ENCODE measurements at regions not wholly inside any gene's neighbourhood (a gene's known extent, or its start where the extent isn't known, plus 50 kb on each side); places are given as distances from the start of the nearest gene placed in this dataset.
"Not testable (repeated sequence)": the region's sequence is repeated elsewhere in the genome, so short reads cannot be mapped to it uniquely, and the experiment has no call there.

DNA sequence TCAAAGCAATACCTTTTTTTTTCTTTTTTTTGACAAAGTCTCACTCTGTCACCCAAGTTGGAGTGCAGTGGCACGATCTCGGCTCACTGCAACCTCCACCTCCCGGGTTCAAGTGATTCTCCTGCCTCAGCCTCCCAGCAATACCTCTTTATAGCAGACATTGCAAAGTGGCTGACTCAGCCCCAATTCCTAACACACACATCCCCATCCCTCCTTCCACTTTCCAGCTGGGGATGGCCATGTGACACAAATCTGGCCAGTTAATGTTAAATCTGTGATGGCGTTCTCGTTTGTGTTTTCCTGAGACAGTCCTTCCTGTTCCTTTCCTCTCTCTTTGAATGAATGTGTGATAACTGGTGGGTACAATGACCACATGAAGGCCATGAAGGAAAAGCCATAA is 276.2 kb upstream of the KLF3 start:
- H3K4me3 ChIP-seq = no peak overlapping the region
- no peaks in the 10 kb centered on the region for H3K27me3 ChIP-seq
- no peaks in the 10 kb centered on the region for H3K36me3 ChIP-seq
- WGBS, 2 donors (ENCODE audit: low coverage in 1 of 2) = 77 to 81% methylated on average over 2 to 5 of the region's 5 CpGs
- ATAC-seq = no peak
- H3K27ac ChIP-seq = no peak overlapping the region
- H3K9me3 ChIP-seq = peaks cover 0 to 11% (median 0%) of the 10 kb centered on the region in 3 donors
- H3K4me1 ChIP-seq = peaks cover 0 to 52% (median 18%) of the 10 kb centered on the region in 3 donors
- TF ChIP-seq, protein P1, sequence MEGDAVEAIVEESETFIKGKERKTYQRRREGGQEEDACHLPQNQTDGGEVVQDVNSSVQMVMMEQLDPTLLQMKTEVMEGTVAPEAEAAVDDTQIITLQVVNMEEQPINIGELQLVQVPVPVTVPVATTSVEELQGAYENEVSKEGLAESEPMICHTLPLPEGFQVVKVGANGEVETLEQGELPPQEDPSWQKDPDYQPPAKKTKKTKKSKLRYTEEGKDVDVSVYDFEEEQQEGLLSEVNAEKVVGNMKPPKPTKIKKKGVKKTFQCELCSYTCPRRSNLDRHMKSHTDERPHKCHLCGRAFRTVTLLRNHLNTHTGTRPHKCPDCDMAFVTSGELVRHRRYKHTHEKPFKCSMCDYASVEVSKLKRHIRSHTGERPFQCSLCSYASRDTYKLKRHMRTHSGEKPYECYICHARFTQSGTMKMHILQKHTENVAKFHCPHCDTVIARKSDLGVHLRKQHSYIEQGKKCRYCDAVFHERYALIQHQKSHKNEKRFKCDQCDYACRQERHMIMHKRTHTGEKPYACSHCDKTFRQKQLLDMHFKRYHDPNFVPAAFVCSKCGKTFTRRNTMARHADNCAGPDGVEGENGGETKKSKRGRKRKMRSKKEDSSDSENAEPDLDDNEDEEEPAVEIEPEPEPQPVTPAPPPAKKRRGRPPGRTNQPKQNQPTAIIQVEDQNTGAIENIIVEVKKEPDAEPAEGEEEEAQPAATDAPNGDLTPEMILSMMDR (IDR thresholded peaks at IDR 0.05) = no peak
- TF ChIP-seq POLR2A (IDR thresholded peaks at IDR 0.05) (no peak), EP300 (IDR thresholded peaks at IDR 0.05) (no peak), POLR2AphosphoS5 (IDR thresholded peaks at IDR 0.05) (no peak)

DNA sequence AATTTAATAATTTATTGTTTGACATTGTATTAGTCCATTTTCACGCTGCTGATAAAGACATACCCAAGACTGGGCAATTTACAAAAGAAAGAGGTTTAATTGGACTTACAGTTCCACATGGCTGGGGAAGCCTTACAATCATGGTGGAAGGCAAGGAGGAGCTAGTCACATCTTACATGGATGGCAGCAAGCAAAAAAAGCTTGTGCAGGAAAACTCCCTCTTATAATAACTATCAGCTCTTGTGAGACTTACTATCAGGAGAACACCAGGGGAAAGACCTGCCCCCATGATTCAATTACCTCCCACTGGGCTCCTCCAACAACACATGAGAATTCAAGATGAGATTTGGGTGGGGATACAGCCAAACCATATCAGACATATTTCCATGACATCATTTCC is 275.1 kb upstream of the KLF3 start:
- not testable (repeated sequence) for H3K4me3 ChIP-seq, ATAC-seq, H3K27me3 ChIP-seq, H3K36me3 ChIP-seq, H3K27ac ChIP-seq
- peaks cover 0 to 41% (median 18%) of the 10 kb centered on the region in 3 donors for H3K4me1 ChIP-seq
- WGBS, 2 donors (ENCODE audit: low coverage in 1 of 2) = 40% methylated on average over 1 of the region's 1 CpG
- peaks cover 0 to 12% (median 0%) of the 10 kb centered on the region in 3 donors for H3K9me3 ChIP-seq

DNA sequence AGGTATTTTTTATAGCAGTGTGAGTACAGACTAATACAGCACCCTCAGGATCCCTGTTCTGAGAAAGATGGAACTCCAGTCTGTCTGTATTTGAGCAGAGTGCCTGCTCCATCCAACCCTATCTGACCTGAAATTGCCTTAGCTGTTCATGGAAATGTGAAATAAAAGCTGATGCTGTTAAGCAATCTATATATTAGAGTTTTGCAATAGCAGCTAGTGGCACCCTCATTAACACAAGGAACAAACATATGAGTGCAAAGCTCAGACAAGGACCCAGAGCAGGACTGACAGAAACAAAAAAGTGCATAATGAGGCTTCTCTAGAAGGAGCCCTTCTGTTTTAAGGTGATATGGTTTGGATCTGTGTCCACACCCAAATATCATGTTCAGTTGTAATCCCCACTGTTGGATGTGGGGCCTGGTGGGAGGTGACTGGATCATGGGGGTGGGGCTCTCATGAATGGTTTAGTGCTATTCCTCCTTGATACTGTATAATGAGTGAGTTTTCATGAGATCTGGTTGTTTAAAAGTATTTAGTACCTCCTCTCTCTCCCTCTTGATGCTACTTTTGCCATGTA is 272.9 kb upstream of the KLF3 start:
- Histone ChIP-seq H3K27me3 (no peaks in the 10 kb centered on the region), H3K36me3 (no peaks in the 10 kb centered on the region), H3K27ac (no peak overlapping the region), H3K4me3 (no peak overlapping the region), H3K4me1 (peaks cover 0 to 20% (median 10%) of the 10 kb centered on the region in 3 donors), H3K9me3 (peaks cover 0 to 12% (median 0%) of the 10 kb centered on the region in 3 donors)
- TF ChIP-seq, protein P1 (IDR thresholded peaks at IDR 0.05) = no peak
- no peak for TF ChIP-seq EP300 (IDR thresholded peaks at IDR 0.05)
- TF ChIP-seq POLR2AphosphoS5 (IDR thresholded peaks at IDR 0.05) = no peak
- TF ChIP-seq POLR2A (IDR thresholded peaks at IDR 0.05) = no peak
- ATAC-seq = no peak

DNA sequence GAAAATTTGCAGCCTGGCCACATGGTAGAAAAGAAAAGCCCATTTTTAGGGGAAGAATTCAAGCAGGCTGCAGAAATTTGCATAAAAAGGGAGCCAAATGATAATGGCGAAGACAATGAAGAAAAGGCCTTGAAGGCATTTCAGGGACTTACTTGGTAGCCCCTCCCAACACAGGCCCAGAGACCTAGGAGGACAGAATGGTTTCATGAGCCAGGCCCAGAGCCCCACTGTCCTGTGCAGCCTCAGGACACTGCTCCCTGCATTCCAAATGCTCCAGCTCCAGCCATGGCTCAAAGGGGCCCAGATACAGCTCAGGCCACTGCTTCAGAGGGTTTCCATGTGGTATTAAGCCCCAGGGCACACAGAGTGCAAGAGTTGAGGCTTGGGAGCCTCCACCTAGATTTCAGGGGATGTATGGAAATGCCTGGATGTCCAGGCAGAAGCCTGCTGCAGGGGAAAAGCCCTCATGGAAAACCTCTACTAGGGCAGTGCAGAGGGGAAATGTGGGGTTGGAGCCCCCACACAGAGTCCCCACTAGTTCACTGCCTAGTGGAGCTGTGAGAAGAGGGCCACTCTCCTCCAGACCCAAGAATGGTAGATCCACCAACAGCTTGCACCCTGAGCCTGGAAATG is 271.7 kb upstream of the KLF3 start:
- Histone ChIP-seq H3K36me3 (no peaks in the 10 kb centered on the region), H3K4me3 (no peak overlapping the region), H3K4me1 (peaks cover 0 to 7% (median 5%) of the 10 kb centered on the region in 3 donors), H3K9me3 (peaks cover 0 to 12% (median 0%) of the 10 kb centered on the region in 3 donors), H3K27ac (no peak overlapping the region), H3K27me3 (no peaks in the 10 kb centered on the region)
- no peak for ATAC-seq
- 92% methylated on average over 1 of the region's 1 CpG; no CpG with 5 or more reads in 1 of the 2 donors for WGBS, 2 donors (ENCODE audit: low coverage in 1 of 2)
- no peak for TF ChIP-seq POLR2A (IDR thresholded peaks at IDR 0.05)
- TF ChIP-seq, protein P1 (IDR thresholded peaks at IDR 0.05) = no peak
- no peak for TF ChIP-seq POLR2AphosphoS5 (IDR thresholded peaks at IDR 0.05)
- no peak for TF ChIP-seq EP300 (IDR thresholded peaks at IDR 0.05)

DNA sequence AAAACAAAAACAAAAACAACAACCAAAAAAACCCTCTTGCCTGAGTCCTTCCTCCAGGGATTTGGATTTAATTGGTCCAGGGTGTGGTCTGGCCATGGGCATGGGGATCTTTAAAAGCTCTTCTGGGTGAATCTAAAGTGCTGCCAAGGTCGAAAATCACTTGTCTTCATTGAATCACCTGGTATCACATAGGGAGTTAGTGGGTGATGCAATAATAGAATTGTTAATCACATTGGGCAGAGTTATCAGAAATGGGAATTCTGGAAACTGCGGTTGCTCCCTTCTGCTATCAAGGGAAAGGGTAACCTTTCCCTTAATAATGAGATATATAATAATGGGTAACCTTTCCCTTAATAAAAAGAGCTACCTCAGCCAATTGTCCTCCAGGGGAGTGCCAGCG is 267.9 kb upstream of the KLF3 start:
- no peak overlapping the region for H3K4me3 ChIP-seq
- H3K36me3 ChIP-seq = no peaks in the 10 kb centered on the region
- H3K4me1 ChIP-seq = no peaks in the 10 kb centered on the region
- no peak for ATAC-seq
- no peak for TF ChIP-seq POLR2AphosphoS5 (IDR thresholded peaks at IDR 0.05)
- TF ChIP-seq, protein P1 (IDR thresholded peaks at IDR 0.05) = no peak
- no peak for TF ChIP-seq POLR2A (IDR thresholded peaks at IDR 0.05)
- peaks cover 0 to 12% (median 0%) of the 10 kb centered on the region in 3 donors for H3K9me3 ChIP-seq
- H3K27ac ChIP-seq = no peak overlapping the region
- WGBS, 2 donors (ENCODE audit: low coverage in 1 of 2) = 84 to 100% methylated on average over 2 to 3 of the region's 3 CpGs
- no peaks in the 10 kb centered on the region for H3K27me3 ChIP-seq

Data from gastroesophageal sphincter (tissue), 4 donors.